ENCODE measurements at regions not wholly inside any gene's neighbourhood (a gene's known extent, or its start where the extent isn't known, plus 50 kb on each side); places are given as distances from the start of the nearest gene placed in this dataset.

DNA sequence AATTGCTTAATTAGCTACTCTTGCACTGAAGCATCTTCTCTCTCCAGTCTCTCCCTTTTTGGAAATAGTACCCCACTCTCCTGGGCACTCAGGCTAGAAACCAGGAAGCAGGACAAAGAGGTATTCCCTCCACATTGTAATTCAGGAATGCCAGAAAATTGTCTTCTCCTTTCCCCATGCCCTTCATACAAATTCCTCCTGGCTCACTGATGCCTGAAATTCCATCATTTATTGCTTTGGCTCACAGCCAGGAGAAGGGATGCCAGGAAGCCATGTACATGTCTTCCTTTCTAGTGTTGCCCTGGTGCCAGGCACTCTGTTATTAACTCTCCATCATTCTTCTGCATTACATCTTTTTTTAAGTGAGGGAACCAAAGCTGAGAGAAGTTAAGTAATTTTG is 716.5 kb upstream of the C9orf72 start:
- intact Hi-C loops (cut with DNase I) = no loop called here
- Histone ChIP-seq H3K27ac (no peak overlapping the region), H3K4me1 (no peaks in the 10 kb centered on the region), H3K27me3 (ENCODE audit: low read depth) (no peaks in the 10 kb centered on the region), H3K9me3 (no peaks in the 10 kb centered on the region), H3K4me3 (no peak overlapping the region), H3K36me3 (no peaks in the 10 kb centered on the region)
- DNase-seq = no peak
- no peak for ATAC-seq
- TF ChIP-seq CTCF (IDR thresholded peaks at IDR 0.05) = no peak

GRCh38 chr9:28293369-28294090 is 720.2 kb upstream of the C9orf72 start:
- Histone ChIP-seq H3K36me3 (no peaks in the 10 kb centered on the region), H3K27ac (no peak overlapping the region), H3K4me3 (no peak overlapping the region), H3K9me3 (no peaks in the 10 kb centered on the region), H3K4me1 (no peaks in the 10 kb centered on the region), H3K27me3 (ENCODE audit: low read depth) (no peaks in the 10 kb centered on the region)
- no peak for ATAC-seq
- TF ChIP-seq CTCF (IDR thresholded peaks at IDR 0.05) = no peak
- DNase-seq = no peak
- intact Hi-C loops (cut with DNase I) = no loop called here

DNA sequence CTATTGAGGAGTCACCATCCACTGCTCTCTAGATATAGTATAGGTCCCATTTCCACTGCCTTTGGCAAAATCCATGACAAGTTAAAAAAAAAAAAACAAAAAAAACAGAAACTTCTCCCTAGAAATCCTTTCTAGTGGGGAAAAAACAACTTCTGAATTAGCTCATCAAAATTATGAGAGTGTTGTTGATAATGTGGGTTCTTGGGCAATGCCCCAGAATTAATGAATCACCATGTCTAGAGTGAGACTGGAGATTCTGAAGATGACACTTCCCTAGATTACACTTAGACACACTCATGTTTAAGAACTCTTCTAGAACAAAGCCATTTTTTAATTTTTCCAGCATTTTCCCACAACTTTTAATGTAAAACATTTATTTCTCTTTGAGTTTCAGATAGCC is 728.0 kb upstream of the C9orf72 start:
- no peaks in the 10 kb centered on the region for H3K9me3 ChIP-seq
- TF ChIP-seq CTCF (IDR thresholded peaks at IDR 0.05) = no peak
- DNase-seq (no peak), ATAC-seq (no peak)
- H3K27me3 ChIP-seq (ENCODE audit: low read depth) = no peaks in the 10 kb centered on the region
- intact Hi-C loops (cut with DNase I) = no loop called here
- no peaks in the 10 kb centered on the region for H3K36me3 ChIP-seq
- H3K4me3 ChIP-seq = no peak overlapping the region
- H3K4me1 ChIP-seq = no peaks in the 10 kb centered on the region
- H3K27ac ChIP-seq = no peak overlapping the region

GRCh38 chr9:28317745-28318144 is 744.5 kb upstream of the C9orf72 start:
- no peaks in the 10 kb centered on the region for H3K27me3 ChIP-seq (ENCODE audit: low read depth)
- intact Hi-C loops (cut with DNase I) = no loop called here
- DNase-seq = no peak
- no peaks in the 10 kb centered on the region for H3K36me3 ChIP-seq
- TF ChIP-seq CTCF (IDR thresholded peaks at IDR 0.05) = no peak
- no peaks in the 10 kb centered on the region for H3K4me1 ChIP-seq
- H3K27ac ChIP-seq = no peak overlapping the region
- no peaks in the 10 kb centered on the region for H3K9me3 ChIP-seq
- ATAC-seq = no peak
- no peak overlapping the region for H3K4me3 ChIP-seq

DNA sequence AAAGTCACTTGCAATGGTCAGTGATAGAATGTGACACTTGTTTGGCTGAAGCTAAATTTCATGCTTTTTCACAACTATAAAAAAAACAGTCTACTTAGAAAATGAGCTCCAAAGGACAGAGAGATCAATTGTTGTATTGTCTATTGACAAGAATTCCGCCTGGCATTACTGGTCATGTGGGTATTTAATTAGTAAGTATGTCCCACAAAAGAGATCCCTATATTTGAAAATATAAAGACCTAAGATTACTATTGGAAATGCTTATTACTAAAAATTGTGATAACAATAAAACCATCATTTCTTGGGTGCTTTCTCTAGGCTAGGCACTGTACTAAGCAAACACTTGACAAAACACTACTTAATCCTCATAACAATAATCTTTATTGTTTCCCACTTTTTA is 745.2 kb upstream of the C9orf72 start:
- Histone ChIP-seq H3K4me1 (no peaks in the 10 kb centered on the region), H3K27ac (no peak overlapping the region), H3K4me3 (no peak overlapping the region), H3K36me3 (no peaks in the 10 kb centered on the region), H3K27me3 (ENCODE audit: low read depth) (no peaks in the 10 kb centered on the region), H3K9me3 (no peaks in the 10 kb centered on the region)
- intact Hi-C loops (cut with DNase I) = no loop called here
- no peak for DNase-seq
- no peak for TF ChIP-seq CTCF (IDR thresholded peaks at IDR 0.05)
- no peak for ATAC-seq
